ENCODE measurements at regions not wholly inside any gene's neighbourhood (a gene's known extent, or its start where the extent isn't known, plus 50 kb on each side); places are given as distances from the start of the nearest gene placed in this dataset.

GRCh38 chr9:6090277-6091210, 75.1 kb upstream of the RANBP6 start:
- no peak overlapping the region for H3K4me3 ChIP-seq (replicated peaks in 1 of 2; ENCODE audit: low read depth in 2 of 2, low read length in 2 of 2)
- no peak for TF ChIP-seq CTCF (IDR thresholded peaks at IDR 0.05; ENCODE audit: low read depth, low read length)
- DNase-seq (ENCODE audit: low read depth in 2 of 2) = no peak

- no peak for DNase-seq (ENCODE audit: low read depth in 2 of 2)
- no peak overlapping the region for H3K4me3 ChIP-seq (replicated peaks in 1 of 2; ENCODE audit: low read depth in 2 of 2, low read length in 2 of 2)
- no peak for TF ChIP-seq CTCF (IDR thresholded peaks at IDR 0.05; ENCODE audit: low read depth, low read length)
Measured at GRCh38 chr9:6089300-6089699, 73.9 kb upstream of the RANBP6 start.

- no peak for TF ChIP-seq CTCF (IDR thresholded peaks at IDR 0.05; ENCODE audit: low read depth, low read length)
- no peak for DNase-seq (ENCODE audit: low read depth in 2 of 2)
- no peak overlapping the region for H3K4me3 ChIP-seq (replicated peaks in 1 of 2; ENCODE audit: low read depth in 2 of 2, low read length in 2 of 2)
Measured at GRCh38 chr9:6086006-6086655, 70.7 kb upstream of the RANBP6 start.

- TF ChIP-seq CTCF (IDR thresholded peaks at IDR 0.05; ENCODE audit: low read depth, low read length) = no peak
- peak overlapping the region; percentile 27 to 36 for H3K4me3 ChIP-seq (replicated peaks in 1 of 2; ENCODE audit: low read depth in 2 of 2, low read length in 2 of 2)
- peak; percentile 86 to 94 for DNase-seq (ENCODE audit: low read depth in 2 of 2)
Measured at GRCh38 chr9:6080154-6080716, 64.8 kb upstream of the RANBP6 start.

- no peak for TF ChIP-seq CTCF (IDR thresholded peaks at IDR 0.05; ENCODE audit: low read depth, low read length)
- no peak for DNase-seq (ENCODE audit: low read depth in 2 of 2)
- no peak overlapping the region for H3K4me3 ChIP-seq (replicated peaks in 1 of 2; ENCODE audit: low read depth in 2 of 2, low read length in 2 of 2)
Measured at GRCh38 chr9:6079386-6079785, 64.0 kb upstream of the RANBP6 start.

GRCh38 chr9:6078382-6079105, 63.1 kb upstream of the RANBP6 start:
- TF ChIP-seq CTCF (IDR thresholded peaks at IDR 0.05; ENCODE audit: low read depth, low read length) = no peak
- no peak overlapping the region for H3K4me3 ChIP-seq (replicated peaks in 1 of 2; ENCODE audit: low read depth in 2 of 2, low read length in 2 of 2)
- peak; percentile 23 to 25 for DNase-seq (ENCODE audit: low read depth in 2 of 2)

Measured in cardiac fibroblast (primary cell).